HFFc6 (cell line): ENCODE measurements at regions not wholly inside any gene's neighbourhood (a gene's known extent, or its start where the extent isn't known, plus 50 kb on each side); places are given as distances from the start of the nearest gene placed in this dataset.

Source experiments
- DNase-seq: peaks from one replicate; pipeline ENCODE4 v3.0.0-alpha.2; 2018
- H3K27ac Mint-ChIP-seq: 2 replicates; pipeline ENCODE4 v1.8.0; 2020; ENCODE audit warnings: mild to moderate bottlenecking, mixed read lengths
- H3K27me3 Mint-ChIP-seq: 2 replicates; pipeline ENCODE4 v1.8.0; 2021; ENCODE audit warnings: mild to moderate bottlenecking, moderate library complexity, mixed read lengths; ENCODE audit not compliant: insufficient read depth
- H3K36me3 Mint-ChIP-seq: 2 replicates; pipeline ENCODE4 v1.8.0; 2021; ENCODE audit warnings: low read depth, mixed read lengths
- H3K4me1 Mint-ChIP-seq: 2 replicates; pipeline ENCODE4 v1.8.0; 2020; ENCODE audit warnings: low read depth, mixed read lengths
- H3K4me3 Mint-ChIP-seq: 2 replicates; pipeline ENCODE4 v1.8.0; 2020; ENCODE audit warnings: mild to moderate bottlenecking, moderate library complexity, mixed read lengths
- H3K9me3 Mint-ChIP-seq: 2 replicates; pipeline ENCODE4 v1.8.0; 2020; ENCODE audit warnings: mild to moderate bottlenecking, mixed read lengths
- TF ChIP-seq, protein P1 (sequence below): fragments of 200-600 bp; sonication (generic); IDR thresholded peaks from 2 replicates; pipeline ENCODE4 v1.5.0; 2021; ENCODE audit warnings: antibody characterized with exemption, mild to moderate bottlenecking

DNA sequence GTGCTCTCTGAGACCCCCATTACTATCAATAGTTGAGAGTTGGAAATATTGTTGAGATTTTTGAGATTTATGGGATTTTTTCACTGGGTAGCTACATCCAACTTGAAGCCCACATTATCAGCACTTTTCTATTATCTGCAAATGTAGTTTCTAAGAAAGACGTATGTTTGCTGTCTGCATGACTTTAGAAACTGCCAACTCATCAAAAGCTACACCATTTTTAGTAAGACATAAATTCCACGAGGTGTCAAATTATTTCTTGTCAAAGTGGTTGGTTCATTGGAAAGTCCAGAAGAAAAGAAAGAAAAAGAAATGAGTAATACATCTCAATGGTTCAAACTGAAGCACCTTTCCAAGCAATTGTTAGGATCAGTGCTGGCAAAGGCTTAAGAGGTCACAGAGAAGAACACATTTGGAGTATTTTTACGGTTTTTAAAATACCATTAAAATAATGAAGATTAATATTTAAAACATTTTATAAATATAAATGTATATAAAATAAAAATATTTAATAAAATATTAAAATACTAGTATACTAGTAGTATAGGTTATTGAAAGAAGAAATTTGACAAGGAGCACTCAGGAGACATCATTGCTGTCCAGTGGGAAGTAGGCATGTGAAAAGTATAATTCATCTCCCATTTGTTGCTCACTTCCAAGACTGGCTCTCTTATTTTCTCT is 463.5 kb downstream of the TAFA4 start:
- no peak overlapping the region for H3K27ac Mint-ChIP-seq
- TF ChIP-seq, protein P1, sequence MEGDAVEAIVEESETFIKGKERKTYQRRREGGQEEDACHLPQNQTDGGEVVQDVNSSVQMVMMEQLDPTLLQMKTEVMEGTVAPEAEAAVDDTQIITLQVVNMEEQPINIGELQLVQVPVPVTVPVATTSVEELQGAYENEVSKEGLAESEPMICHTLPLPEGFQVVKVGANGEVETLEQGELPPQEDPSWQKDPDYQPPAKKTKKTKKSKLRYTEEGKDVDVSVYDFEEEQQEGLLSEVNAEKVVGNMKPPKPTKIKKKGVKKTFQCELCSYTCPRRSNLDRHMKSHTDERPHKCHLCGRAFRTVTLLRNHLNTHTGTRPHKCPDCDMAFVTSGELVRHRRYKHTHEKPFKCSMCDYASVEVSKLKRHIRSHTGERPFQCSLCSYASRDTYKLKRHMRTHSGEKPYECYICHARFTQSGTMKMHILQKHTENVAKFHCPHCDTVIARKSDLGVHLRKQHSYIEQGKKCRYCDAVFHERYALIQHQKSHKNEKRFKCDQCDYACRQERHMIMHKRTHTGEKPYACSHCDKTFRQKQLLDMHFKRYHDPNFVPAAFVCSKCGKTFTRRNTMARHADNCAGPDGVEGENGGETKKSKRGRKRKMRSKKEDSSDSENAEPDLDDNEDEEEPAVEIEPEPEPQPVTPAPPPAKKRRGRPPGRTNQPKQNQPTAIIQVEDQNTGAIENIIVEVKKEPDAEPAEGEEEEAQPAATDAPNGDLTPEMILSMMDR: no peak
- H3K9me3 Mint-ChIP-seq: peaks cover 19% of the 10 kb centered on the region
- H3K4me1 Mint-ChIP-seq: no peaks in the 10 kb centered on the region
- no peaks in the 10 kb centered on the region for H3K36me3 Mint-ChIP-seq
- no peak for DNase-seq
- no peak overlapping the region for H3K4me3 Mint-ChIP-seq
- no peaks in the 10 kb centered on the region for H3K27me3 Mint-ChIP-seq

DNA sequence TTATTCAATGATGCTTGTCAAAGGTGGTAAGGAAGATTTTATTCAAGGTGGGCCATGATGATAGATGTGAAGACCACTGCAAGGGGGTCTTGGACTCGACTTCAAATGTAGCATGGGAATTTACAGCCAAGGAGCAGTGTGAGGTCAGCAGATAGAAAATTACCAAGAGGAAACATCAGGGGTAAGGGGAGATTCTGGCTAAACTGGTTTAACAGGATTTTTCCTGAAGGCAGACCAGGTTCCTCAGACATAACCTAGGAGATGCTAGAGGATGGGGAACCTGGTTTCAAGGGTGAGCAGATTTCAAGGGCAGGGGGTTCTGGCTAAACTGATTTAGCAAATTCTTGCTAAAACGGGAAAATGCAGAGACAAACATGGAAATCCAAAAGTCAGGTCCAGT is 464.9 kb downstream of the TAFA4 start:
- no peak overlapping the region for H3K27ac Mint-ChIP-seq
- H3K9me3 Mint-ChIP-seq: peaks cover 28% of the 10 kb centered on the region
- no peak for DNase-seq
- no peaks in the 10 kb centered on the region for H3K4me1 Mint-ChIP-seq
- TF ChIP-seq, protein P1: no peak
- no peaks in the 10 kb centered on the region for H3K27me3 Mint-ChIP-seq
- no peak overlapping the region for H3K4me3 Mint-ChIP-seq
- H3K36me3 Mint-ChIP-seq: no peaks in the 10 kb centered on the region

DNA sequence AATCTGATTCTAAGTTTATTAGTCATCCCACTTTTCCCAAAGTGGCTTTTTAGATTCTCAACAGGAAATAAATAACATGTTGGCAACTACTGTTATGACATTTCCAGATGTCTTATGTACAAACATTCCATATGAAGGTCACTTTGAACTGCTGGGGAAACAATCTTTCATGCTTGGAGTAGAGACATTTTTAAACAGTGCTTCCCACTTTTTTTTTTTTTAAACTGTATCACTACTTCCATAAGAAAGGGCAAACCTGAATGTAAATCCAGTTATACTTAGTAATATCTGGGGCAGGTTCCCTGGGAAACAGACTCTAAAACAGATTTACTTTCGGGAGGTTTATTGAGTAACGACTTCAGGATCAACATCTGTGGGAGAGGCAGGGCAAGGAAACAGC is 473.8 kb downstream of the TAFA4 start:
- H3K9me3 Mint-ChIP-seq: peaks cover 27% of the 10 kb centered on the region
- no peak overlapping the region for H3K4me3 Mint-ChIP-seq
- no peak overlapping the region for H3K27ac Mint-ChIP-seq
- no peak for DNase-seq
- H3K4me1 Mint-ChIP-seq: no peaks in the 10 kb centered on the region
- TF ChIP-seq, protein P1: no peak
- H3K36me3 Mint-ChIP-seq: no peaks in the 10 kb centered on the region
- no peaks in the 10 kb centered on the region for H3K27me3 Mint-ChIP-seq

DNA sequence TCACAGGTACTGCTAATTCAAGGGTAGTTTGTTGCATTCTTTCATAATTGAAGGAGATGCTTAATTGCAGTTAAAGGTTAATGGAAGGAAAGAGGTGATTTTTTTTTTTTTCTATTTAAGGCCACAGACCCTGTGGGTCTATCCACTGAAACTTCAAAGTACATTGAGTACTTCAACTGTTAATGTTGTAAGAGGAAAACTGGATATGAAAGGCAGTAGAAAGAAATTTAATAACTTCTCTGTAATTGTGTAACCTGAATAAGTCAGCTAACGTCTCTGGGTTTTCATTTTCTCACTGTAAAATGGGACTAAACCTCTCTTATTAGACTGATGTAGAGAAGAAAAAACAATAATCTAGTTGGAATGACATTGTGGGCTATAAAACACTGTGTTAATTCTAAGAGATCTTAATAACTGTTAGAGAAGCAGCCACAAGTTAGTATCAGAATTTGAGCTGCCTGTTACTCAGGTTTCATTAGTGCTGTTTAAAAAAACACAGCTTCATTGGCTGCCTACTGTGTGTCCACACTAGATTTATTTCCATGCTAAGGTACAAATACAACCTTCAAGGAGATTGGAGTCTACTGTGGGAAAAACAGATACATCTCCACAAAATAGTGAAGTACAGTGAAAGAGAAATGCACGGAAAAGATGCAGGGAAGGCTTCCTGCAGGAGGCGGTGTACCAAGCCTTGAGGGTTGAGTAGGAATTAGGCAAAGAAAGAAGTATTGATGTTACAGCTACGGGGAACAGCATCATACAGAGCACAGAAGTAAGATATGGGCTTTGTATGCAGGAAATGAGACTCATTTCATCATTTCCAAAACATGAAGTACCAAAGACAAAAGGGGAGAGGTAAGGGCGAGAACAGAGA is 483.6 kb downstream of the TAFA4 start:
- no peak overlapping the region for H3K27ac Mint-ChIP-seq
- no peaks in the 10 kb centered on the region for H3K36me3 Mint-ChIP-seq
- H3K4me1 Mint-ChIP-seq: no peaks in the 10 kb centered on the region
- no peaks in the 10 kb centered on the region for H3K27me3 Mint-ChIP-seq
- H3K9me3 Mint-ChIP-seq: peaks cover 36% of the 10 kb centered on the region
- TF ChIP-seq, protein P1: no peak
- H3K4me3 Mint-ChIP-seq: no peak overlapping the region
- DNase-seq: no peak

DNA sequence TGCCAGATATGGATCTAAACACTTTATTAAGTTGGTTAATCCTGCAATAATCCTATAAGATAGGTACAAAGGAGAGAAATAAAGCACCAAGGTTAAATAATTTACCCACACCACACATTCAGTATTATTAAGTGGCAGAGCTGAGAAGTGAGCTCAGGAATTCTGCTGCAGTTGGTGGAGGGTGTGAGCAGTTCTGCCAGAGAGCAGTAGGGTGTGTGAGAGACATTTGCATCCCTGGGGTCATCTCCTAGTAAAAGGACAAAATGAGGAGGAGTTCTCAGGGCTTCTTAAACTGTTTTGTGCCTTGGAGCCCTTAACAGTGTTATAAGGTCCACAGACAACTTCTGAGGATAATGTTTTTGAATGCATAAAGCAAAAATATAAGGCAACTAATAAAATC is 484.5 kb downstream of the TAFA4 start:
- H3K9me3 Mint-ChIP-seq: peaks cover 45% of the 10 kb centered on the region
- no peaks in the 10 kb centered on the region for H3K36me3 Mint-ChIP-seq
- DNase-seq: no peak
- H3K4me3 Mint-ChIP-seq: no peak overlapping the region
- no peaks in the 10 kb centered on the region for H3K4me1 Mint-ChIP-seq
- TF ChIP-seq, protein P1: no peak
- H3K27ac Mint-ChIP-seq: no peak overlapping the region
- H3K27me3 Mint-ChIP-seq: no peaks in the 10 kb centered on the region
